GM21515 (cell line): ENCODE measurements at regions not wholly inside any gene's neighbourhood (a gene's known extent, or its start where the extent isn't known, plus 50 kb on each side); places are given as distances from the start of the nearest gene placed in this dataset.

Source experiments
- ATAC-seq: cut with Tn5 transposase; IDR thresholded peaks from one replicate; pipeline ENCODE4 v1.9.1; 2021; ENCODE audit not compliant: unreplicated experiment

DNA sequence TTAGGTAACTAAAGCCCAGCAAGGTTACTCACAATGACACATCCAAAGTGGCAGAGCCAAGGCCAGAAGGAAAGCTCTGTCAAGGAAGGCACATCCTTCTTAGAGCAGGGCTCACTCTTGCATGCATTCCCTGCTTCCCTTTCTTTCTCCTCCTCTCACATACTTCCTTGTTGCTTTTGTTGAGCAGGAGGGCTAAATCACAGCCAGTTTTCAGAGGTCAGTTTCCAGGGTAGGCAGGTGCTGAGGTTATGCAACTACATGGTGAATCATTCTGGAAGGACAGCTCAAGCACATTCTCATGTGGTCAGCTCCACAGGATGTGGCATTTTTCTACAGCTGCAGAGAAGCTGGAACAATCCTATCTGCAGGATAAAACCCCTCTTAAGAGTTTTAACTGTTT, 275.6 kb downstream of the ZNF621 start:
- ATAC-seq, result no peak

DNA sequence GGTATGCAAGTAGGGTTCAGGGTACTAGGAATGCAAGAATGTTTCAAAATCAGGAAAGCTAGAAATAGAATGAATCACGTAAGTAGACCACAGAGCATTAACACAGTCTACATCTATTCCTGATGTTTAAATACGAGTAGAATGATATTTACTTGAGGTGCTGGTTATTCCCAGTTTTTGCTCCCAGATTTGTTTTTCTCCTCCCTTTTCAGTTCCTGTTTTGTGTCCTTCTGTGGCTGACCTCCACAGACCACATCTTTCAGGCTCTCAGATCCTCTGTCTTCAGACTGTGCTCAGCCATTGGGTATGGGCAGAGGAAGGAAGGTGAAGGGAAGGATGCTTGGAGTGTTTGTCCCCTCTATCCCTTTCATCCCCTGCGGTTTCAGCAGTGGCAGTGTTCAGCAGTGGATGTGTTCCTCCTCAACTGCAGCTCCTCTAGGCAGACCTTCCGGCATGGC, 276.6 kb downstream of the ZNF621 start:
- ATAC-seq, result no peak

DNA sequence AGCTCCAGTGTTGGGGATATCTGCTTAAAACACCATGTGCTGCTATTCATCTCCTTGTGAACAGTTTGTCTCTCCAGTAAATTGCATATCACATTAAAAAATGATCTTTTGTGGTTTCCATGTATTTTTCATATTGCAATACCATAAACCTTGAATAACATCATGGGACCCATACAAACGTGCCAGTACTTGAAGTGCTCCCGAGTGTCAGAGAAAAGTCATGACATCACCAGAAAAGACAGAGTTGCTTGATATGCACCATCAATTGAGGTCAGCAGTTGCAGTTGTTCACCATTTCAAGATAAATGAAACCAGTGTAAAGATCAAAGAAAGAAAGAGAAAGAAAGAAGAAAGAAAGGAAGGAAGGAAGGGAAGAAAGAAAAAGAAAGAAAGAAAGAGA, 278.6 kb downstream of the ZNF621 start:
- no peak for ATAC-seq

DNA sequence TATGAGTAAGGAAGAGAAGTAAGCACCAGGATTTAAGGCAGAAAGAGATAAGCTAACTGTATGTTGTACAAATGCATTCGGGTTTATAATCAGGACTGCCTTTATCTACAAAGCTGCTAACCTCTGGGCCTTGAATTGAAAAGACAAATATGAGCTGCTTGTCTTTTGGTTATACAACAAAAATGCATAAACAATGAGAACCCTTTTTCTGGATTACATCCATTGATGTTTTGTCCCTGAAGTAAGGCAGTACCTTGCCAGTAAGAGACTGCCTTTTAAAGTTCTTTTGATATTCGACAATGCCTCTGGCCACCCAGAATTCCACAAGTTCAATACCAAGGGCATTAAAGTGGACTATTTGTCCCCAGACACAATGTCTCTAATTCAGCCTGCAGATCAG, 280.7 kb downstream of the ZNF621 start:
- ATAC-seq, result no peak

DNA sequence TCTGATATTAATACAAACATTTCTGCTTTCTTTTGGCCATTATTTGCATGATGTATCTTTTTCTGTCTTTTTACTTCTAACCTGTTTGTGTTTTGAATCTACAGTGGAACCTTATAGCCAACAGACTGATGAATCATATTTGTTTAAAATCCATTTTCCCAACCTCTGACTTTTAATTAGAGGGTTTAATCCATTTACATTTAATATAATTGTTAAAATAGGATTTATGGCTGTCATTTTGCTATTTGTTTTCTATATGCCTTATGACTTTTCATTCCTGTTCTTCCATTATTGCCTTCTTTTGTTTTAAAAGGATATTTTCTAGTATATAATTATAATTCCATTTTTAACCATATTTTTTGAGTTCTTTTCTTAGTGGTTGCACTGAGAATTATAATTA, 286.1 kb downstream of the ZNF621 start:
- ATAC-seq, result no peak

DNA sequence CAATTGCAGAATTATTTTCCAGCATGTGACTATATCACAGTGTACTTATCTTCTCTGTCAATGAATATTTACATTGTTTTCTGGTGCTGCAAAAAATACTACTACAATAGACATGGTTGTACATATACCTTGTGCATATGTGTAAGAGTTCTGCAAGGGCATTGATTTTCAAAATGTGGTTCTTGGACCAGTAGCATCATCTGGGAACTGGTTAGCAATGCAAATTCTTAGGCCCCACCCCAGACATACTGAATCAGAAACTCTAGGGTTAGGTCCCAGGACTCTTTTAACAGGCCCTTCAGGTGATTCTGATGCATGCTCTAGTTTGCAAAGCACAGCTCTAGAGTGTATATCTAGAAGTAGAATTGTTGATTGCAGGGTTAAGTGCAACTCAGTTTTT, 292.3 kb downstream of the ZNF621 start:
- no peak for ATAC-seq

DNA sequence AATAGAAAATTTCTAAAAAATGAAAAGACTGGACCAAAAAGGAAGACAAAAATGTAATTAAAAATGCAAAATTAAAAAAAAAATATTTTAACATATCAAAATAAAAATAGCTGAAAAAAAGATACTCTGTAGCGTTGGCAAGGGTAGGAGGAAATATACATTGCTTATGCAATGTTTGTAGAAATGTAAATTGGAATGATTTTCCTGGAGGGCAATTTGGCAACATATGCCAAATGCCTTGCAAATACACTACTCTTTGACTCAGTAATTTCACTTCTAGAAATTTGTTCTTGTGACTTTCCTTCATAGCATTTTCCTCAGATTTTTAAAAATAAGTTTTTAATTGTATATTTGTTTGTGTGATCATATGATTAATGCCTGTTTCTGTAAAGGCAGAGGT, 296.6 kb downstream of the ZNF621 start:
- ATAC-seq, result no peak

DNA sequence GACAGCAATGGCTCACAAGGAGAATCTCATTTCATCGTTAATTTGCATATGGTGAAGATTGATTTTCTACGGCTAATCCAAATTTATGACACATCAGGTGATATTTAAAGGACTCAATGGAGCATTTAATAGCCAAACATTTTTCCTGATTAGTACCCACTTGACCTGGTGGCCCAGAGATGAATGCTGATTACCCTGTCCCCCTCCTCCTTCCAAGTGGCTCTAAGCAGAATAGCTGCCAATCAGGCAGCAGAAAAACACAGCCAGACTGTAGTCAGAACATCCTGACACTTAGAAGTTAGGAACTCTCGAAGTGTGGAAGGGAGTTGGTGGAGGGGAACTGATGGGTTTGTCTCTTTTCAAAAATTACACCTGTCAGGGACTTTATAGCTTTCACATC, 302.5 kb downstream of the ZNF621 start:
- ATAC-seq, result no peak

DNA sequence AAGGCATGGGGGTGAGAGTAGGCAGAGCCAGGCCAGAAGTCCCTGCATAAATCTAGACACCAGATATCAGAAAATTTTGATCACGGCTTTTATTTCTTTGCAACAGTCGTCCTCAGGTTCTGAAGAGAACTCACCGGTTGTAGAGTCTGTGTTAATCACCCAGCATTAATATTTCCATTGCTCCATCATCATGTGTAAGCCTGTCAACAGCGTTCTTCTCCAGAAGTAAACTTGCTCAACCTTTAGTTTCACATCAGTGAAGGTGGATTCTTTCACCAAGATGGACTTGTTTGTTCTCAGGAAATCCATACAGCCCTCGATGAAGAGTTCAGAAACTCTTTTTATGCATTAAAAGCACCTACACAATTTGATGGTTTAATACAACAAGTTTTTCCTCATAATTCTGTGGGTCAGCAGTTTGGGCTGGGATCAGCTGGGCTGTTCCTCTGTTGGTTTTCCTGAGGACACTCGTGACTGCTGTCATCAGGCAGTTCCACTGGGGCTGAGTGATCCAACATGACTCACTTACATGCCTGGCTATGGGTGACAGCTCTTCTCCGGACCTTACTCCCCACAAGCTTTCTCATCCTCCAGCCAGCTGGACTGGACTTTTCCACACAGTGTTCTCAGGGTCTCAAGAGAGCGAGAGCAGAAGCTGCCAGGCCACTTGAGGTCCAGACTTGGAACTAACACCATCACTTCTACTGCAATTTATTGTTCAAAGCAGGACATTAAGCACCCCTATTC, 303.4 kb downstream of the ZNF621 start:
- no peak for ATAC-seq

DNA sequence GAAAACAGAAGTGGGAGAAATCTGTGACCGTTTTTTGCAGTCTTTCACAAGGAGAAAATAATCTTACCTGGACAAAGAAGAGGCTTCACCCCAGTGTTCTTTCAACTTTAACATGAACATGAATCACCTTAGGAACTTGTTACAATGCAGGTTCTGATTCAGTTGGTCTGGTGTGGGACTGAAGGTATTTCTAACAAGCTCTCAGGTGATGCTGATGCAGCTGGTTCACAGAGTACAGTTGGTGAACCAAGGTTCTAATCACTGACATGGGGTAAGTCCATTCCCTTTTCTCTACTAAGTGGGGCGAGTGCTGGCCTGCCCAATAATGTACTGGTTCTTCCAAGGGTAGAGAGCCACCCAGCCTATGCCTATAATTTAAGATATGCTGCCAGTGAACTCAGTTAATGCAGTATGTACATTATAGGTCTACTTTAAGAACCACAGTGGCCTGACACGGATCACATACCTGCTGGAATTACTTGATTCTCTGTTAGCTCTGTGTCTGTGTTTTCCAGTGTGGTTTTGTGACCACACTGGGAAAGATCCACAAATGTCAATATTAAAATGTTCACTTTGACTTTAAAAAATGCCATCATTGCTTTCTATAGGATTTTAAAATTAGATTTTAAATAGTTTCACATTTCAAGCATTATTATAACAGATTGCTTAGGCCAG, 304.1 kb downstream of the ZNF621 start:
- ATAC-seq, result no peak

DNA sequence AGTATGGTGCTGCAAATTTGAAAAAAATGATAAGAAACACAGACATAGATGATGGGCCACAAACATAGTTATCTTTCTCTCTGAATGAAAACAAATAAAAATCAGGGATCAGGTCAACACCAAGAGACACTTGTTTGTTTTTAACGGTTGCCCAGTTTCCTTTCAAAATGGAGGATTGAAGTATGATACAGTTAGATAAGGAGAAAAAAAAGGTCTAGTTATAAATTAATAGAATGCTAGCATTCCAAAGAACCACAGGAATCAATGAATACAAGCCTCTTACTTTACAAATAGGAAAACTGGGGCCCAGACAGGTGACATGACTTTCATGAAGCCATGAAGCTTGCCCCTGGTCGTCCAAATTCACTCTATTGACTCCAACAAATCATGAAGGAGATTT, 305.1 kb downstream of the ZNF621 start:
- no peak for ATAC-seq

DNA sequence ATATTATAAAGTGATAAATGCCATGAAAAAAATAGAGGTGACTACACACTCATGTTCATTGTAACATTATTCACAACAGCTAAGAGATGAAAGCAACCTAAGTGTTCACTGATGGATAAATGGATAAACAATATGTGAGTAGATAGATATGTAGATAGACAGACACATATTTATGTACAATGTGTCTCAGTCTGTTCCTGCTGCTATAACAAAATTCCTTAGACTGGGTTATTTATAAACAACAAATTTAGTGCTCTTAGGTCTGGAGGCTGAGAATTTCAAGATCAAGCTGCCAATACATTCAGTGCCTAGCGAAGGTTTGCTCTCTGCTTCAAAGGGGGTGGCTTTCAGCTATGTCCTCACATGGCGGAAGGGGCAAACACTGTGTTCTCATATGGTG, 312.5 kb downstream of the ZNF621 start:
- no peak for ATAC-seq

DNA sequence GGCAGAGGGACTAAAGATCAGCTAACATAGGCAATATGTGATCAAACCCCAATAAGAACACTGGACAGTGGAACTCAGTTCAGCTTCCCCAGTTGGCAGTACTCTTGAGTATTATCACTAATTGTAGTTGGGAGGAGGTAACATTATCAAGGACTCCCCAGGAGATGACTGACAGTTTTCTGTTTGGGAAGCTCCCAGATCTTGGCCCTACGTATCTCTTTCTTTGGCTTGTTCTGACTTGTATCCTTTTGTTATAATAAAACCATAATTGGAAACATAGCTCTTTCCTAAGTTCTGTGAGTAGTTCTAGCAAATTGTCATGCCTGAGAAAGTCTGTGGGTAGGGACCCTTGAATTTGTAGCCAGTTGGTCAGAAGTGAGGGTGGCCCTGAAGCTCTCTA, 316.4 kb downstream of the ZNF621 start:
- no peak for ATAC-seq

DNA sequence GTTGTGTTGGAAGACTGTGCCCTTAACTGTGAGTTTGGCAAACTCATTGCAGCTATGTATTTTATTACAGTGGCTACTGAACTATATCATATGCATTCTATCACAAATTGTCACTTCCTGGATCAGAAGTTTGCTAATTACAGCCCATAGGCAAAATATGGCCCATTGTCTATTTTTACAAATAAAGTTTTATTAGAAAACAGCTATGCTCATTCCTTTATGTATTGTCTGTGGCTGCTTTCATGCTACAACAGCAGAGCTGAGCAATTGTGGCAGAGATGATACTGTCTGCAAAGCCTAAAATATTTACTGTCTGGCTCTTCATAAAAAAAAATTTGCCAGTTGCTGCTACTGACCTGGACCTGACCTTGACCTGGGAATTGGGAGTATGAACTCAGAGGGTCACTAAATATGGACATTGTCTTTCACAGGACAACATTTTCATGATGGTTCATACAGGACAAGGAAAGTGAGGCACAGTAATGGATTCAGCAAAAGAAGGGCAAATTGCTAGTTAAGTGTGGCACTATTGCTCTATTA, 316.9 kb downstream of the ZNF621 start:
- no peak for ATAC-seq

DNA sequence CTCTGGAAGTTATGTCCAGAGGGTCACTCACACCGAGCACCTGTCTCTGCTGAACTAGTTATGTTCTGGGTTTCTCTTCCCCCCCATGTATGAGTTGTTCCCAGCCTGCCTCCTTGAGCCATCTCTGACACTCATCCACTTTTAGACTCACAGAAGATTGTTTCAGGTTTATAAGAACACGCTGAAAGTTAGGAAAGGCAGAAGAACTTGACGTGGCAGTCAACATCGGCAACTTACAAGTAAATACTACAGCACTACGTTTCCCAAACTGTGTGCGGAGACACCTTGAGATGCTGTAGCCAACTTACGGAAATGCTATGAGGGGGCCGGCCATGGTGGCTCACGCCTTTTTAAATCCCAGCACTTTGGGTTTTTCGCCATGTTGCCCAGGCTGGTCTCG, 318.0 kb downstream of the ZNF621 start:
- ATAC-seq, result no peak

DNA sequence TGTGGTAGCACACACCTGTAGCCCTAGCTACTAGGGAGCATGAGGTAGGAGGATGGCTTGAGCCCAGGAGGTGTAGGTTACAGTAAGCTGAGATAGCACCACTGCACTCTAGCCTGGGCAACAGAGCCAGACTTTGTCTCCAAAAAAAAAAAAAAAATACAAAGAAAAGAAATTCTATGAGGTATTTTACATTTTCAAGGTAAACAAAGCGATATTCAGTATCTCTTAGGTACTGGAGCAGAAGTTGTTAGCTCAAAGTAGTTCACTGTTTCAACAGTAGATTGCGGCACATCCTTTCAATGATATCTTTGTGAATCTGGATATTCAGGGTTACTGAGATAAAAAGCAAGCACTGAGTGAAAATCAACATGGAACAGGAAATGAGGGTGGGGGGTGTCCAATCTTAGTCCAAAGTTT, 318.5 kb downstream of the ZNF621 start:
- no peak for ATAC-seq

DNA sequence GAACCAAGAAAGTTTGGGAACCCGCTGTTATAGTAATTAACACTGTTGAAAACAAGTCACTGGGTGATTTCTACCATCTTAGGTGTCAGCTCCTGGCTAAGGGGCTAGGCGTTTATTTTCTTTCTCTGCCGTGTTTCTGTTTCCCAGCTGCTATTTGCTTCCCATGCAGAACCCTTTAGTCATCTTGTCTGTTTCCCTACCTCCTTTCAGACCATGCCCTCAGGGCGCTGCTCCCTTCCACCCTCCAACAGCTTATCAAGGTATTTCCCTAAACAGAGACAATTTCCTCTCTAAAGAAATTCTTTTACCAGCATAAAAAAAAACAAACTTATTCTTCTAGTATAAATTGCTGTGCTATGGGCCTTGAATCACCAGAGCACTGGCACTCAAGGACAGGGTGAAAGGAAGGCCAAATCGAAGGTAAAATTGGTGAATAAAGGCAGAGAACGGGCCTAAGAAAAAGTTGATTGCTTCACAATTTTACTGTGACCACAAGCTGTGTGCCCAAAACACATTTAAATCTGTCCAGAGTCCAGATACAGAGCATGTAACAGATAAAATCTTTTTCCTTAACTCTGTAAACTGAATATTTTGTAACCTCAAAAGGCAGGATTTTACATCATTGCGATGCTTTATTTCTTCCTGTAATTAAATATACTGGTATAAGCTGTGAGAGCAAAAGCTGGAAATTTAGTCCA, 319.2 kb downstream of the ZNF621 start:
- ATAC-seq, result no peak

DNA sequence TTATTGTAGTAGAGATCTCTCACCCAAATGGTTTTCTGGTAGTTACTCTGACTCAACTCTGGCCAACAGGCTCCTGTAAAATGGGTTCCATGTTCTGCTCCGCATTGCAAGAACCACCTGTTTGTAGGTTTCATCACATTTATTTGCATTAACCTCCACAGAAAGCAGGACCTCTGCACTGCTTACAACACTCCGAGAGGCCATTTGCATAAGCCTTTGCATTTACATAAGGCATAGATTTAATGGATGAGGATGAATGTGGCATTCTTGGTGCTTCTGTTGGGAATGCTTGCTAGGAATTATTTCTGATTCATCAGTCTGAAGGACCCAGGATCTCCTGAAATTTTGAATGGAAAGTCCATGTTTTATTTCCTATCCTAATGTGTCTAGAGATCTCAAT, 320.1 kb downstream of the ZNF621 start:
- ATAC-seq, result no peak

DNA sequence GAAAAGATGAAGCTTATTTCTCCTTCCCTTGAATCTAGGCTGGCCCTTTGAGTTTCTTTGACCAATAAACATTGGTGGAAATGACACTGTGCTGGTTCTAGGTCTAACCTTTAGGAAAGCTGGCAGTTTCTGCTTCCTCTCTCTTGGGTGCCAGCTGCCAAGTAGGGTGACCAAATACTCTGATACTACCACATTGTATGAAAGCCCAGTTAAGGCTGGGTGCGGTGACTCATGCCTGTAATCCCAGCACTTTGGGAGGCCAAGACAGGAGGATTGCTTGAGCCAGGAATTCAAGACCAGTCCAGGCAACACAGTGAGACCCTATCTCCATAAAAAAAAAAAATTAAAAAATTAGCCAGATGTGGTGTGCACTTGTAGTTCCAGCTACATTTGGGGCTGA, 320.7 kb downstream of the ZNF621 start:
- ATAC-seq, result no peak

DNA sequence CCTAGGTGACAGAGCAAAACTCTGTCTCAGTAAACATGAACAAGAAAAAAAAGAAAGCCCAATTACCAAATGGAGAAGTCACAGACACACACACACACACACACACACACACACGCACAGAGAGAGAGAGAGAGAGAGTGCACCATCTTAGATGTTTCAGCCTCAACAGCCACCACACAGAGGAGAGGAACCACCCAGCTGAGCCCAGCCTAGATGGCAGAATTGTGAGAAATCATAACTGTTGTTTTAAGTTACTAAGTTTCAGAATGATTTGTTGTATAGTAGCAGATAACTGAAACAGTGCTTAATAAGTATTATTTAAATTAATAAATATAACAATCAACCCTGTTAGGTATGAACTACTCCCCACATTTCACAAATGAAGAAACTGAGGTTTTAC, 321.2 kb downstream of the ZNF621 start:
- no peak for ATAC-seq

DNA sequence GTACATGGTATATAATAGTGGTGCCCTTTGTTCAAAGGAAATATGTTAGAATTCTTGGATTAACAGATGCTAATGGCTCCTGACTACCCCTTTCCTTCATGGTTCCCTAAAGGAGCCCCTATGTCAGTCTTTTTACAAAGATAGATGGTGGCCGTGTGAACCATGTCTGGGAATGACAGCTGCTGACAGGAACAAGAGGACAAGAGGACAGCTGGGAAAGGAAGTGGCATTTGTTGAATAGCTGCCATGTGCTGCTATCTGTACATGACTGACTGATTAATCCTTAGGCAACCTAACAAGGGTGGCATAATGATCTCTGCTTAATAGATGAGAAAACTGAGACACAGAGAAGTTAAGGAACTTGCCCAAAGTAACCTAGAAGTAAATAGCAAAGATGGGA, 321.7 kb downstream of the ZNF621 start:
- no peak for ATAC-seq

DNA sequence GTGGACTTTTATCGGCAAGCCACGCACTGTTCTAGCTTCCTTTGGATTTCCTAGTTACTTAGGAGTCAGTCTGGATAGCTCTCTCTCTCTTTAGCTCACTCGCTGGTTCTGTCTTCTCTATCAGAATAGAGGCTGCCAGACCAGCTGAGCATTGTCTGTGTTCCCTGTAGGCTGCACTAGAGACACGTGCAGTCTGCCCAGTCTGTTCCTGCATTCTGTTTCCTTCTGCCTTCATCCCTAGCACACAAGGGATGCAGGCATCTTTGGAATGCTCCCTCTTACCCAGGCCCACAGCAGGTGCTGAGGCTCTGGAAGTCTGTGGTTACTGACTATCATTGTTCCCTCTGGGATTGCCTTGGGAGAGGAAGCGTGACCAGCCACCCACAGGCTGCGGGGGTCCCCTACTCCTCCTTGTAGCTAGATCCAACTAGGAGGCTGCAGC, 322.8 kb downstream of the ZNF621 start:
- ATAC-seq, result no peak
